Tibial nerve (tissue), 4 donors: ENCODE measurements at regions not wholly inside any gene's neighbourhood (a gene's known extent, or its start where the extent isn't known, plus 50 kb on each side); places are given as distances from the start of the nearest gene placed in this dataset.

ENCODE experiments used
- DNase-seq, 2 donors: peaks; one replicate each; pipeline ENCODE4 v3.0.0-alpha.2; 2019; ENCODE audit warnings: low spot score in 2 of 2
- H3K27ac ChIP-seq, 4 donors: fragments of 200-600 bp; sonication (generic) in 3 of 4; one replicate each; pipeline ENCODE4 v1.5.1; 2017 to 2019; ENCODE audit warnings: mild to moderate bottlenecking in 1 of 4
- H3K27me3 ChIP-seq, 2 donors: fragments of 200-600 bp; sonication (generic) in 1 of 2; one replicate each; pipeline versions ENCODE4 v1.5.1 to v1.6.0; 2017 to 2019
- H3K36me3 ChIP-seq, 3 donors: fragments of 200-600 bp; sonication (generic); one replicate each; pipeline ENCODE4 v1.5.1; 2018 to 2019
- H3K4me1 ChIP-seq, 4 donors: fragments of 200-600 bp; sonication (generic) in 3 of 4; one replicate each; pipeline ENCODE4 v1.5.1; 2017 to 2019
- H3K4me3 ChIP-seq, 4 donors: fragments of 200-600 bp; sonication (generic) in 3 of 4; one replicate each; pipeline ENCODE4 v1.5.1; 2017 to 2019; ENCODE audit warnings: mild to moderate bottlenecking in 1 of 4, moderate library complexity in 1 of 4
- H3K9me3 ChIP-seq, 4 donors: fragments of 200-600 bp; sonication (generic) in 3 of 4; one replicate each; pipeline ENCODE4 v1.5.1; 2017 to 2019
- CTCF ChIP-seq, 5 experiments: fragments of 200-600 bp in 3 of 5; fragments of 450-650 bp in 2 of 5; sonication (generic) in 3 of 5; IDR thresholded peaks; one replicate each; pipeline ENCODE4 v1.5.1; 2016 to 2019; ENCODE audit warnings: antibody characterized with exemption in 5 of 5, mild to moderate bottlenecking in 3 of 5, moderate library complexity in 2 of 5
- EP300 ChIP-seq, 2 donors: sonication (generic); formaldehyde crosslinking; IDR thresholded peaks; one replicate each; pipeline ENCODE4 v1.6.1; 2017; ENCODE audit warnings: antibody characterized with exemption in 2 of 2, mild to moderate bottlenecking in 1 of 2
- POLR2A ChIP-seq, 2 donors: fragments of 450-650 bp; IDR thresholded peaks; one replicate each; pipeline ENCODE4 v1.6.1; 2017; ENCODE audit warnings: antibody characterized with exemption in 2 of 2, mild to moderate bottlenecking in 2 of 2, moderate library complexity in 2 of 2
- WGBS, 2 donors: methylation state at CpG; one replicate each; pipeline ENCODE4 v1.1.5; 2018; 5-methylcytosine and 5-hydroxymethylcytosine counted together

GRCh38 chr15:70192041-70192440 is 94.3 kb upstream of the TLE3 start:
- H3K36me3 ChIP-seq, result no peaks in the 10 kb centered on the region
- peaks cover 0 to 29% (median 17%) of the 10 kb centered on the region in 4 donors for H3K4me1 ChIP-seq
- DNase-seq, result no peak
- H3K27me3 ChIP-seq, result no peaks in the 10 kb centered on the region
- WGBS, 2 donors, result 94 to 95% methylated on average over 3 of the region's 3 CpGs
- H3K9me3 ChIP-seq, result peaks cover 0 to 15% (median 0%) of the 10 kb centered on the region in 4 donors
- no peak overlapping the region for H3K4me3 ChIP-seq
- no peak for TF ChIP-seq POLR2A (IDR thresholded peaks at IDR 0.05)
- no peak for TF ChIP-seq EP300 (IDR thresholded peaks at IDR 0.05)
- no peak for TF ChIP-seq CTCF (IDR thresholded peaks at IDR 0.05)
- H3K27ac ChIP-seq, result no peak overlapping the region

GRCh38 chr15:70190965-70191364 is 93.2 kb upstream of the TLE3 start:
- no peaks in the 10 kb centered on the region for H3K36me3 ChIP-seq
- H3K27ac ChIP-seq, result no peak overlapping the region
- no peak for DNase-seq
- H3K4me3 ChIP-seq, result no peak overlapping the region
- WGBS, 2 donors, result 84 to 95% methylated on average over 5 of the region's 5 CpGs
- H3K27me3 ChIP-seq, result no peaks in the 10 kb centered on the region
- peaks cover 0 to 15% (median 0%) of the 10 kb centered on the region in 4 donors for H3K9me3 ChIP-seq
- no peak for TF ChIP-seq EP300 (IDR thresholded peaks at IDR 0.05)
- TF ChIP-seq POLR2A (IDR thresholded peaks at IDR 0.05), result no peak
- TF ChIP-seq CTCF (IDR thresholded peaks at IDR 0.05), result no peak
- peaks cover 0 to 19% (median 8%) of the 10 kb centered on the region in 4 donors for H3K4me1 ChIP-seq

GRCh38 chr15:70189826-70190695 is 92.3 kb upstream of the TLE3 start:
- no peaks in the 10 kb centered on the region for H3K36me3 ChIP-seq
- no peak overlapping the region for H3K4me3 ChIP-seq
- DNase-seq, result no peak
- TF ChIP-seq POLR2A (IDR thresholded peaks at IDR 0.05) (no peak), EP300 (IDR thresholded peaks at IDR 0.05) (no peak), CTCF (IDR thresholded peaks at IDR 0.05) (no peak)
- 88 to 89% methylated on average over 20 of the region's 20 CpGs for whole genome bisulfite sequencing, 2 donors
- H3K27ac ChIP-seq, result no peak overlapping the region
- H3K9me3 ChIP-seq, result peaks cover 0 to 15% (median 0%) of the 10 kb centered on the region in 4 donors
- H3K4me1 ChIP-seq, result peaks cover 0 to 10% (median 1%) of the 10 kb centered on the region in 4 donors
- H3K27me3 ChIP-seq, result no peaks in the 10 kb centered on the region

- H3K4me3 ChIP-seq, result no peak overlapping the region
- H3K9me3 ChIP-seq, result peaks cover 0 to 15% (median 0%) of the 10 kb centered on the region in 4 donors
- TF ChIP-seq POLR2A (IDR thresholded peaks at IDR 0.05) (no peak), EP300 (IDR thresholded peaks at IDR 0.05) (no peak), CTCF (IDR thresholded peaks at IDR 0.05) (no peak)
- no peak overlapping the region for H3K27ac ChIP-seq
- no peak for DNase-seq
- peaks cover 0 to 3% (median 0%) of the 10 kb centered on the region in 4 donors for H3K4me1 ChIP-seq
- H3K27me3 ChIP-seq, result no peaks in the 10 kb centered on the region
- no peaks in the 10 kb centered on the region for H3K36me3 ChIP-seq
- WGBS, 2 donors, result 95 to 97% methylated on average over 4 of the region's 4 CpGs
These were observed 90.6 kb upstream of the TLE3 start for GRCh38 chr15:70188286-70188685.

- Histone ChIP-seq H3K36me3 (no peaks in the 10 kb centered on the region), H3K9me3 (peaks cover 0 to 13% (median 0%) of the 10 kb centered on the region in 4 donors), H3K4me1 (no peaks in the 10 kb centered on the region), H3K4me3 (no peak overlapping the region), H3K27ac (no peak overlapping the region), H3K27me3 (no peaks in the 10 kb centered on the region)
- TF ChIP-seq CTCF (IDR thresholded peaks at IDR 0.05) (no peak), EP300 (IDR thresholded peaks at IDR 0.05) (no peak), POLR2A (IDR thresholded peaks at IDR 0.05) (no peak)
- 65 to 69% methylated on average over 9 of the region's 9 CpGs for WGBS, 2 donors
- DNase-seq, result no peak
These were observed 89.6 kb upstream of the TLE3 start for GRCh38 chr15:70187331-70187730.
